NCI-H2196 (cell line): ENCODE measurements at regions not wholly inside any gene's neighbourhood (a gene's known extent, or its start where the extent isn't known, plus 50 kb on each side); places are given as distances from the start of the nearest gene placed in this dataset.
"Not testable (repeated sequence)": the region's sequence is repeated elsewhere in the genome, so short reads cannot be mapped to it uniquely, and the experiment has no call there.

Experiments used
- DNase-seq: peaks from one replicate; lab custom pipeline; 2025; ENCODE audit not compliant: unreplicated experiment; lab: John Stamatoyannopoulos, UW

- DNase-seq: no peak
Observed at GRCh38 chr9:78896479-78896878, 599.6 kb downstream of the PSAT1 start.

- no peak for DNase-seq
Observed at GRCh38 chr9:78898234-78898633, 601.3 kb downstream of the PSAT1 start.

- DNase-seq: no peak
Observed at GRCh38 chr9:78899006-78899405, 602.1 kb downstream of the PSAT1 start.

- DNase-seq: no peak
Observed at GRCh38 chr9:78900500-78900899, 603.6 kb downstream of the PSAT1 start.

- no peak for DNase-seq
Observed at GRCh38 chr9:78902051-78902450, 605.1 kb downstream of the PSAT1 start.

GRCh38 chr9:78903581-78903980 is 606.7 kb downstream of the PSAT1 start:
- DNase-seq: no peak

GRCh38 chr9:78904686-78905085 is 607.8 kb downstream of the PSAT1 start:
- no peak for DNase-seq

GRCh38 chr9:78905387-78905786 is 608.5 kb downstream of the PSAT1 start:
- DNase-seq: no peak

- DNase-seq: no peak
Observed at GRCh38 chr9:78905986-78906755, 609.2 kb downstream of the PSAT1 start.

GRCh38 chr9:78909566-78909965 is 612.6 kb downstream of the PSAT1 start:
- DNase-seq: no peak

- not testable (repeated sequence) for DNase-seq
Observed at GRCh38 chr9:78916884-78917283, 620.0 kb downstream of the PSAT1 start.

GRCh38 chr9:78918976-78919375 is 622.1 kb downstream of the PSAT1 start:
- DNase-seq: no peak

- DNase-seq: no peak
Observed at GRCh38 chr9:78919701-78920100, 622.8 kb downstream of the PSAT1 start.

GRCh38 chr9:78921341-78921740 is 624.4 kb downstream of the PSAT1 start:
- no peak for DNase-seq

- DNase-seq: no peak
Observed at GRCh38 chr9:78923966-78924659, 627.2 kb downstream of the PSAT1 start.

GRCh38 chr9:78927099-78927940 is 630.4 kb downstream of the PSAT1 start:
- DNase-seq: no peak

- DNase-seq: no peak
Observed at GRCh38 chr9:78928625-78929405, 631.9 kb downstream of the PSAT1 start.

GRCh38 chr9:78930281-78930680 is 633.4 kb downstream of the PSAT1 start:
- DNase-seq: no peak

- DNase-seq: no peak
Observed at GRCh38 chr9:78932849-78933627, 636.1 kb downstream of the PSAT1 start.

GRCh38 chr9:78934880-78935279 is 636.9 kb upstream of the TLE4 start:
- no peak for DNase-seq
